B cell (primary cell): ENCODE measurements at regions not wholly inside any gene's neighbourhood (a gene's known extent, or its start where the extent isn't known, plus 50 kb on each side); places are given as distances from the start of the nearest gene placed in this dataset.
A peak's percentile ranks its signal among the peaks of the same experiment; 100 is the strongest.

Source experiments
- ATAC-seq: fragments of 200-7000 bp; cut with Tn5 transposase; one replicate; pipeline ENCODE4 v1.10.0; 2021; ENCODE audit warnings: low read depth, mild to moderate bottlenecking, moderate number of reproducible peaks, moderate library complexity
- CTCF ChIA-PET: fragments of 350-600 bp; sonication (Branson Sonifier 250); formaldehyde crosslinking; loops from one replicate; lab custom pipeline; 2021; ENCODE audit warnings: antibody characterized with exemption, inconsistent platforms; lab: Charles Lee
- POLR2A ChIA-PET: fragments of 350-600 bp; sonication (Branson Sonifier 250); formaldehyde crosslinking; loops from one replicate; lab custom pipeline; 2021; ENCODE audit warnings: antibody characterized with exemption; lab: Charles Lee
- DNase-seq: peaks from one replicate; pipeline ENCODE4 v3.0.0; 2013
- H2AFZ ChIP-seq: 2 replicates; pipeline ENCODE4 v1.6.1; 2012; ENCODE audit warnings: mild to moderate bottlenecking, low read depth, low read length; ENCODE audit not compliant: insufficient read depth, poor library complexity, severe bottlenecking
- H3K27ac ChIP-seq, 2 donors: 1 replicate in 1 of 2; 2 replicates in 1 of 2; pipeline ENCODE4 v1.5.1; 2012 to 2013; ENCODE audit warnings: low read length in 2 of 2, mild to moderate bottlenecking in 2 of 2, moderate library complexity in 1 of 2
- H3K27me3 ChIP-seq, 4 experiments: fragments of 200-600 bp in 1 of 4; sonication (generic) in 1 of 4; replicated peaks in 1 of 4; 1 replicate in 2 of 4; 2 replicates in 2 of 4; pipeline versions ENCODE4 v1.6.1 to v1.7.0; 2013 to 2016; ENCODE audit warnings: low read length in 3 of 4, mild to moderate bottlenecking in 2 of 4, mixed read lengths in 1 of 4, moderate library complexity in 1 of 4; ENCODE audit not compliant: insufficient read depth in 4 of 4, control insufficient read depth in 3 of 4; ENCODE audit errors: control extremely low read depth in 1 of 4
- H3K36me3 ChIP-seq, 2 experiments: replicated peaks in 1 of 2; 1 replicate in 1 of 2; 2 replicates in 1 of 2; pipeline versions ENCODE4 v1.6.1 to v1.7.1; 2013; ENCODE audit warnings: low read length in 1 of 2; ENCODE audit not compliant: insufficient read depth in 2 of 2, control insufficient read depth in 1 of 2; ENCODE audit errors: control extremely low read depth in 1 of 2, extremely low read depth in 1 of 2
- H3K4me1 ChIP-seq, 2 donors: fragments of 200-600 bp in 1 of 2; sonication (generic) in 1 of 2; 1 replicate in 1 of 2; 2 replicates in 1 of 2; pipeline versions ENCODE4 v1.5.1 to v1.6.1; 2013 to 2017; ENCODE audit warnings: low read length in 2 of 2; ENCODE audit not compliant: control insufficient read depth in 2 of 2, insufficient read depth in 2 of 2
- H3K4me2 ChIP-seq: replicated peaks from 2 replicates; pipeline ENCODE3; 2012; ENCODE audit warnings: mild to moderate bottlenecking, low read depth, low read length; ENCODE audit not compliant: poor library complexity, severe bottlenecking
- H3K4me3 ChIP-seq, 5 experiments: fragments of 200-600 bp in 1 of 5; sonication (generic) in 1 of 5; 1 replicate in 3 of 5; 2 replicates in 2 of 5; pipeline versions ENCODE4 v1.5.1 to v1.7.0; 2011 to 2016; ENCODE audit warnings: low read length in 4 of 5, mild to moderate bottlenecking in 4 of 5, low read depth in 2 of 5, control low read depth in 1 of 5, moderate library complexity in 1 of 5; ENCODE audit not compliant: insufficient read depth in 1 of 5; ENCODE audit errors: control extremely low read depth in 1 of 5, extremely low read depth in 1 of 5
- H3K79me2 ChIP-seq: fragments of 200-600 bp; sonication (generic); one replicate; pipeline ENCODE4 v1.6.0; 2016; ENCODE audit warnings: low read length; ENCODE audit not compliant: control insufficient read depth, insufficient read depth
- H3K9ac ChIP-seq: fragments of 200-600 bp; sonication (generic); 2 replicates; pipeline ENCODE4 v1.6.1; 2017; ENCODE audit warnings: mild to moderate bottlenecking, low read length, moderate library complexity
- H3K9me3 ChIP-seq, 3 donors: one replicate each; pipeline versions ENCODE4 v1.6.1 to v1.7.1; 2013; ENCODE audit warnings: low read length in 2 of 3; ENCODE audit not compliant: control insufficient read depth in 2 of 3, insufficient read depth in 1 of 3; ENCODE audit errors: control extremely low read depth in 1 of 3
- H4K20me1 ChIP-seq: 2 replicates; pipeline ENCODE4 v1.6.0; 2012; ENCODE audit warnings: mild to moderate bottlenecking, low read length; ENCODE audit not compliant: insufficient read depth, control insufficient read depth, poor library complexity, severe bottlenecking
- H3K27ac Mint-ChIP-seq: one replicate; pipeline ENCODE4 v1.8.0; 2021; ENCODE audit warnings: mixed read lengths
- H3K27me3 Mint-ChIP-seq: one replicate; pipeline ENCODE4 v1.8.0; 2021; ENCODE audit warnings: mixed read lengths
- H3K4me1 Mint-ChIP-seq: one replicate; pipeline ENCODE4 v1.8.0; 2021; ENCODE audit warnings: mixed read lengths
- H3K4me3 Mint-ChIP-seq: one replicate; pipeline ENCODE4 v1.8.0; 2021; ENCODE audit warnings: mixed read lengths
- H3K9me3 Mint-ChIP-seq: one replicate; pipeline ENCODE4 v1.8.0; 2022; ENCODE audit warnings: mixed read lengths; ENCODE audit not compliant: insufficient read depth
- CTCF ChIP-seq: fragments of 200-600 bp; IDR thresholded peaks from one replicate; pipeline ENCODE4 v1.8.0; 2022; ENCODE audit warnings: antibody characterized with exemption, mild to moderate bottlenecking
- EZH2 ChIP-seq: IDR thresholded peaks from 2 replicates; pipeline ENCODE4 v1.6.1; 2012; ENCODE audit warnings: borderline replicate concordance, low read depth, mild to moderate bottlenecking, moderate library complexity, low read length; ENCODE audit not compliant: insufficient read depth, poor library complexity, severe bottlenecking
- WGBS: methylation state at CpG from one replicate; pipeline ENCODE4 v1.1.5; 2013; ENCODE audit warnings: missing lambda C conversion rate; ENCODE audit not compliant: insufficient coverage; 5-methylcytosine and 5-hydroxymethylcytosine counted together
- intact Hi-C: fragments of 100-400 bp; cut with micrococcal nuclease; formaldehyde crosslinking; loops from one replicate; pipeline ENCODE4 v1.10.0; 2022

GRCh38 chr3:72682936-72683452, 165.3 kb downstream of the SHQ1 start:
- Histone ChIP-seq H3K4me3 (no peak overlapping the region), H3K36me3 (no peaks in the 10 kb centered on the region), H3K9ac (no peak overlapping the region), H3K79me2 (no peaks in the 10 kb centered on the region), H3K4me2 (no peak overlapping the region), H3K4me1 (peaks cover 0 to 5% of the 10 kb centered on the region in 2 donors), H2AFZ (no peak overlapping the region), H3K27me3 (peaks cover 0 to 17% (median 7%) of the 10 kb centered on the region in 4 experiments), H4K20me1 (no peaks in the 10 kb centered on the region), H3K27ac (no peak overlapping the region), H3K9me3 (no peaks in the 10 kb centered on the region)
- peaks cover 12% of the 10 kb centered on the region for H3K27me3 Mint-ChIP-seq
- peaks cover 6% of the 10 kb centered on the region for H3K4me1 Mint-ChIP-seq
- no peak for TF ChIP-seq EZH2
- TF ChIP-seq CTCF = no peak
- peak; percentile 31 for DNase-seq
- CTCF ChIA-PET = interaction anchor here (0.6 kb wide), 1 partner anchor 1731 kb away, joined by 4 read pairs; no protein-coding TSS in a partner anchor
- no peak overlapping the region for H3K27ac Mint-ChIP-seq
- POLR2A ChIA-PET = no interaction called here
- no peaks in the 10 kb centered on the region for H3K9me3 Mint-ChIP-seq
- H3K4me3 Mint-ChIP-seq = no peak overlapping the region
- no CpG with 5 or more reads among the region's 2 CpGs for WGBS
- intact Hi-C loops = no loop called here
- no peak for ATAC-seq

DNA sequence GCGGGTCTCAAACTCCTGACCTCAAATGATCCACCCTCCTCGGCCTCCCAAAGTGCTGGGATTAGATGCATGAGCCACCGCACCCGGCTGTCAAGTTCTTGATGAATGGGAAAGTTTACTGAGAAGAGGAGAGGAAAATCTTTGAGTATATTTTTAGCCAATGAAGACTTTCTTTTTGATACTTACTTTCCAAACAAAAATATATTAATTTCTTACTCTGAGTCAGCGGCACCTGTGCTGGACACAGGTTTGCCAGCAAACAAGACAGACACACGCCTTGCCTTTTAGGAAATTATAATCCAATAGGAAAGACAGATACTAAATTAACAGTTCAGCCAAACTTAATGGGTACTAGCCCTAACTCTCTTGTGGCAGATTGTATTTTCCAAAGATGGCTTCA, 166.6 kb downstream of the SHQ1 start:
- no peaks in the 10 kb centered on the region for H3K36me3 ChIP-seq
- no peak overlapping the region for H3K27ac Mint-ChIP-seq
- H4K20me1 ChIP-seq = no peaks in the 10 kb centered on the region
- H2AFZ ChIP-seq = no peak overlapping the region
- H3K4me3 ChIP-seq = no peak overlapping the region
- DNase-seq = no peak
- peaks cover 6% of the 10 kb centered on the region for H3K4me1 Mint-ChIP-seq
- H3K4me3 Mint-ChIP-seq = no peak overlapping the region
- ATAC-seq = no peak
- H3K79me2 ChIP-seq = no peaks in the 10 kb centered on the region
- intact Hi-C loops = no loop called here
- TF ChIP-seq EZH2 (no peak), CTCF (no peak)
- H3K9me3 ChIP-seq = peaks cover 0 to 6% (median 0%) of the 10 kb centered on the region in 3 donors
- peaks cover 0 to 19% (median 7%) of the 10 kb centered on the region in 4 experiments for H3K27me3 ChIP-seq
- H3K27me3 Mint-ChIP-seq = peaks cover 19% of the 10 kb centered on the region
- ChIA-PET CTCF (no interaction called here), POLR2A (no interaction called here)
- H3K27ac ChIP-seq = no peak overlapping the region
- 100% methylated on average over 2 of the region's 6 CpGs for WGBS
- H3K4me1 ChIP-seq = peaks cover 0 to 5% of the 10 kb centered on the region in 2 donors
- H3K9ac ChIP-seq = no peak overlapping the region
- no peak overlapping the region for H3K4me2 ChIP-seq
- no peaks in the 10 kb centered on the region for H3K9me3 Mint-ChIP-seq
